Tibial artery (tissue), 4 donors: ENCODE measurements at regions not wholly inside any gene's neighbourhood (a gene's known extent, or its start where the extent isn't known, plus 50 kb on each side); places are given as distances from the start of the nearest gene placed in this dataset.

Experiments used
- DNase-seq, 2 donors: peaks; one replicate each; pipeline ENCODE4 v3.0.0-alpha.2; 2019
- H3K27ac ChIP-seq, 2 donors: fragments of 200-600 bp; sonication (generic) in 1 of 2; 1 replicate in 1 of 2; 2 replicates in 1 of 2; pipeline ENCODE4 v1.5.1; 2018 to 2019; ENCODE audit warnings: mild to moderate bottlenecking in 1 of 2
- H3K27me3 ChIP-seq, 2 donors: fragments of 200-600 bp; sonication (generic) in 1 of 2; one replicate each; pipeline versions ENCODE4 v1.5.1 to v1.6.0; 2016 to 2019
- H3K36me3 ChIP-seq, 3 donors: fragments of 200-600 bp; sonication (generic) in 2 of 3; one replicate each; pipeline ENCODE4 v1.5.1; 2016 to 2019; ENCODE audit warnings: mild to moderate bottlenecking in 2 of 3
- H3K4me1 ChIP-seq, 4 donors: fragments of 200-600 bp; sonication (generic) in 2 of 4; 1 replicate in 3 of 4; 2 replicates in 1 of 4; pipeline ENCODE4 v1.5.1; 2016 to 2019
- H3K4me3 ChIP-seq, 2 donors: fragments of 200-600 bp; sonication (generic) in 1 of 2; 1 replicate in 1 of 2; 2 replicates in 1 of 2; pipeline ENCODE4 v1.5.1; 2018 to 2019; ENCODE audit warnings: mild to moderate bottlenecking in 2 of 2
- H3K9me3 ChIP-seq, 3 donors: fragments of 200-600 bp; sonication (generic) in 1 of 3; one replicate each; pipeline ENCODE4 v1.5.1; 2016 to 2019
- intact Hi-C: fragments of 100-400 bp; cut with DNase I; formaldehyde crosslinking; loops from one replicate; pipeline ENCODE4 v1.15.0; 2023; ENCODE audit warnings: low total_unique reads
- TF ChIP-seq, protein P1 (sequence below), 2 experiments: fragments of 200-600 bp in 1 of 2; fragments of 450-650 bp in 1 of 2; IDR thresholded peaks; one replicate each; pipeline ENCODE4 v1.5.1; 2017 to 2019; ENCODE audit warnings: antibody characterized with exemption in 2 of 2, mild to moderate bottlenecking in 1 of 2, moderate library complexity in 1 of 2

DNA sequence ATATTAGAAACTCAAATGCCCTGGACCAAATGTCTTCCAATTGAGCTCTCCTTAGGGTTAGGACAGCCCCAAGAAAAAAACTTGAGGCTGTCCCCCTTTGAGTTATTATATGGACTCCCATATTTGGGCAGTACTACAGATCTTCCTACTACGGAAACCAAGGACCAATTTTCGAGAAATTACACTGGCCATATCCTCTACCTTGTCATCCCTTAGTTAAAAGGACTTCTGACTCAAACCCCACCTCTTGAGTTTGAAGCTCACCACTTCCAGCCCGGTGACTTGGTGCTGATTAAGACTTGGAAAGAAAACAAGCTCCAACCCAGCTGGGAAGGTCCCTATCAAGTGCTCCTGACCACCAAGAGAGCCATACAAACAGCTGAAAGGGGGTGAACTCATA is 497.0 kb upstream of the GRAMD2B start:
- DNase-seq, result no peak
- Histone ChIP-seq H3K9me3 (peaks cover 0 to 7% (median 0%) of the 10 kb centered on the region in 3 donors), H3K27me3 (no peaks in the 10 kb centered on the region), H3K27ac (no peak overlapping the region), H3K36me3 (no peaks in the 10 kb centered on the region), H3K4me1 (no peaks in the 10 kb centered on the region), H3K4me3 (no peak overlapping the region)
- intact Hi-C loops, result no loop called here
- TF ChIP-seq, protein P1, sequence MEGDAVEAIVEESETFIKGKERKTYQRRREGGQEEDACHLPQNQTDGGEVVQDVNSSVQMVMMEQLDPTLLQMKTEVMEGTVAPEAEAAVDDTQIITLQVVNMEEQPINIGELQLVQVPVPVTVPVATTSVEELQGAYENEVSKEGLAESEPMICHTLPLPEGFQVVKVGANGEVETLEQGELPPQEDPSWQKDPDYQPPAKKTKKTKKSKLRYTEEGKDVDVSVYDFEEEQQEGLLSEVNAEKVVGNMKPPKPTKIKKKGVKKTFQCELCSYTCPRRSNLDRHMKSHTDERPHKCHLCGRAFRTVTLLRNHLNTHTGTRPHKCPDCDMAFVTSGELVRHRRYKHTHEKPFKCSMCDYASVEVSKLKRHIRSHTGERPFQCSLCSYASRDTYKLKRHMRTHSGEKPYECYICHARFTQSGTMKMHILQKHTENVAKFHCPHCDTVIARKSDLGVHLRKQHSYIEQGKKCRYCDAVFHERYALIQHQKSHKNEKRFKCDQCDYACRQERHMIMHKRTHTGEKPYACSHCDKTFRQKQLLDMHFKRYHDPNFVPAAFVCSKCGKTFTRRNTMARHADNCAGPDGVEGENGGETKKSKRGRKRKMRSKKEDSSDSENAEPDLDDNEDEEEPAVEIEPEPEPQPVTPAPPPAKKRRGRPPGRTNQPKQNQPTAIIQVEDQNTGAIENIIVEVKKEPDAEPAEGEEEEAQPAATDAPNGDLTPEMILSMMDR (IDR thresholded peaks at IDR 0.05), result no peak

DNA sequence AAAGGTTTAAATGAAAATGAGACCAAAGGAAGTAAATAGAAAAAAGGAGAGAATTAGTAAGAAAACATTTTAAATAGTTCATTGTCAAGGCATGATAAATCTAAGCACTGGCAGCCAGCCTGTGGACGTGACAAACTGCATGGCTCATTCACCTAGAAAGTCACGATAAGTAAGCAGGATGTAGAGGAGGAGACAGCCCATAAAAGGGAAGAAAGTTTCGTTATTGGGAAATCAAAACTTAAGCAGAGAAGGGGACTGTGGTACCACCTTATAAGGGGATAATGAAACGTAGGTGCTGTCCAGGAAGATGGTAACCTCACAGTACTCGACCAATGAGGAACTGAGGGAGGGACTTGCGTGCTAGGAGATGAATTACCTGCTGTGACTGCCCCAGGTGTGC is 494.5 kb upstream of the GRAMD2B start:
- no peak overlapping the region for H3K27ac ChIP-seq
- TF ChIP-seq, protein P1 (IDR thresholded peaks at IDR 0.05), result no peak
- DNase-seq, result no peak
- no peak overlapping the region for H3K4me3 ChIP-seq
- no peaks in the 10 kb centered on the region for H3K4me1 ChIP-seq
- no peaks in the 10 kb centered on the region for H3K27me3 ChIP-seq
- no peaks in the 10 kb centered on the region for H3K36me3 ChIP-seq
- peaks cover 0 to 7% (median 0%) of the 10 kb centered on the region in 3 donors for H3K9me3 ChIP-seq
- intact Hi-C loops, result no loop called here

DNA sequence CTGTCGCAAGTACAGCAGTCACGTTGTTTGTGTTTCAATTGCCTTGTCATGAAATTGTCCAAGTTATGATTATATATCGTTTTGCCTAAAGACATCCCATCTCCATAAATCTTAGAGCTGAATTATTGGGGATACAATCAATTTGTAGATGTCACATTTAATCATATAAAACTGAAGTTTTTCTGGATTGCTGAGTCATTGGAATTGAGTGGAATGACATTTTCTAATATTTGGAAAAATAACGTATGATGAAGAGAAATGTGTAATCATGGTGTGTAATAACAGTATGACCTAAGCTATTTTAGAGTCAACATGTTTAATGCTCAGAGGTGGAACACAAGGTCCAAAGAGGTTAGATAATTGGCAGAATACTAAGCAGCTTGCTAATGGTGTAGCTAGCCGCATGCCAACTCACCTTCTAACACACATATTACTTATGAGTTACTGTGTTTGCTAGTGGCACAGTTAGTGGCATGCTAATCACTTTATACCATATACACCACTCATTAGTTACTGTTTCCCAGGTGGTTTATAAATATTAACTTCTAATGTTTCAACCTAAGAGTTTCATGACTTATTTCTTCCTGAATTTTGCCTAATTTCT is 473.1 kb upstream of the GRAMD2B start:
- Histone ChIP-seq H3K4me1 (no peaks in the 10 kb centered on the region), H3K36me3 (no peaks in the 10 kb centered on the region), H3K27me3 (no peaks in the 10 kb centered on the region), H3K9me3 (no peaks in the 10 kb centered on the region), H3K27ac (no peak overlapping the region), H3K4me3 (no peak overlapping the region)
- TF ChIP-seq, protein P1 (IDR thresholded peaks at IDR 0.05), result no peak
- no peak for DNase-seq
- intact Hi-C loops, result no loop called here

DNA sequence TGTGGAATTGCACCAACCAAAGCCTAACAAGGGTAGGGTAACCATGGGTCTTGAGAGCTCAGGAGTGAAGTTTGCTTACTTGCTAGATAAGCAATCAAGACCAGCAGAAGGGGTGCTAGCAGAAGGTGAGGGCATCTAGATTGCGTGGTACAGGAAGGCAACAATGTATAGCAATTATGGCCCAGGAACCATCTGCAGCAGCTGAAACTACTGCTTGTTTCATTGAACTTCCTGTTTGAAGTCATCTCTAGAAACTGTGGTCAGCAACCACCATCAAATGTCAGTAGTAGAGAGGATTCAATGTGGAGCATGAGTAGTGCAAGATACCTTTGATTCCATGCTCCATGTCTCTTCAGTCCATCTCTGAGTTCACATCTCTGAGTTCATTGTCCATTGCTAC is 462.1 kb upstream of the GRAMD2B start:
- Histone ChIP-seq H3K36me3 (no peaks in the 10 kb centered on the region), H3K4me1 (no peaks in the 10 kb centered on the region), H3K27ac (no peak overlapping the region), H3K4me3 (no peak overlapping the region), H3K9me3 (no peaks in the 10 kb centered on the region), H3K27me3 (no peaks in the 10 kb centered on the region)
- no peak for DNase-seq
- TF ChIP-seq, protein P1 (IDR thresholded peaks at IDR 0.05), result no peak
- intact Hi-C loops, result no loop called here

DNA sequence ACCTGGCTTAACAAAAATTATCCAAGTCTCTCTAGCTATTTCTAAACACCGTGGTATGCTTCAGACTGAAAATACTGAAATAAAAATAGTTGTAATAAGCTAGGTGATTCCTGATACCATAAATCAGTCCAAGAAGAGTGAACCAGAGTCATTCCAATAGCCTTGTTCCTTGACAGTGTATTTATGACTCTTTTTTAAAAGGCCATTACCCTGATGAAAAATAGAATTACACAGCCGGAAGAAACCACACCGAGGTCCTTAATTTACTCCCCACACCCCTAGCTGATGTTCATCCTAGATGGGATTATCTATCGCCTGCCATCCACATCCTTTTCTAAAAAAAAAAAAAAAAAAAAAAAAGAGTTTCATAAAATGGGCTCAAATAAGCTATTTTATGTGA is 457.6 kb upstream of the GRAMD2B start:
- Histone ChIP-seq H3K36me3 (no peaks in the 10 kb centered on the region), H3K27me3 (no peaks in the 10 kb centered on the region), H3K27ac (no peak overlapping the region), H3K4me3 (no peak overlapping the region), H3K4me1 (no peaks in the 10 kb centered on the region), H3K9me3 (no peaks in the 10 kb centered on the region)
- TF ChIP-seq, protein P1 (IDR thresholded peaks at IDR 0.05), result no peak
- no peak for DNase-seq
- intact Hi-C loops, result no loop called here

DNA sequence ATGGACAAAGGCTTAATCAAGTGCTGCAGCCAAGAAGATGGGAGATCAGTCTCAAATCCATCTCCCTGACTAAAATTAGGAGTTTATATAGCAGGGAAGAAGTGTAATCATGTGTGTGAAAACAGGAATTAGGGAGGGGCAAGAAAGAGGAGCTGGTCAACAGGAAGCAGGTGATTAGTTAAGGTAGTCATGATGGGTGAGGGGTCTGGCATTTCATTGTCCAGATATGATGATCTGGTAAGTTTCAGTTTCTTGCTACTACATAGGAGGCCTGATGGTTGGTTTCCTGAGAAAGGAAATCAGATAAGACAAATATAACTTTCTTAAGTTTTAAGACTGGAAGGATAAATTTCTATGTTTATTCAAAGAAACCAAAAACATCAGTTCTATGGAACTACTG is 455.6 kb upstream of the GRAMD2B start:
- no peaks in the 10 kb centered on the region for H3K36me3 ChIP-seq
- TF ChIP-seq, protein P1 (IDR thresholded peaks at IDR 0.05), result no peak
- no peaks in the 10 kb centered on the region for H3K9me3 ChIP-seq
- no peak overlapping the region for H3K4me3 ChIP-seq
- no peak overlapping the region for H3K27ac ChIP-seq
- no peak for DNase-seq
- H3K27me3 ChIP-seq, result no peaks in the 10 kb centered on the region
- intact Hi-C loops, result no loop called here
- H3K4me1 ChIP-seq, result no peaks in the 10 kb centered on the region
